ENCODE measurements at regions not wholly inside any gene's neighbourhood (a gene's known extent, or its start where the extent isn't known, plus 50 kb on each side); places are given as distances from the start of the nearest gene placed in this dataset.

DNA sequence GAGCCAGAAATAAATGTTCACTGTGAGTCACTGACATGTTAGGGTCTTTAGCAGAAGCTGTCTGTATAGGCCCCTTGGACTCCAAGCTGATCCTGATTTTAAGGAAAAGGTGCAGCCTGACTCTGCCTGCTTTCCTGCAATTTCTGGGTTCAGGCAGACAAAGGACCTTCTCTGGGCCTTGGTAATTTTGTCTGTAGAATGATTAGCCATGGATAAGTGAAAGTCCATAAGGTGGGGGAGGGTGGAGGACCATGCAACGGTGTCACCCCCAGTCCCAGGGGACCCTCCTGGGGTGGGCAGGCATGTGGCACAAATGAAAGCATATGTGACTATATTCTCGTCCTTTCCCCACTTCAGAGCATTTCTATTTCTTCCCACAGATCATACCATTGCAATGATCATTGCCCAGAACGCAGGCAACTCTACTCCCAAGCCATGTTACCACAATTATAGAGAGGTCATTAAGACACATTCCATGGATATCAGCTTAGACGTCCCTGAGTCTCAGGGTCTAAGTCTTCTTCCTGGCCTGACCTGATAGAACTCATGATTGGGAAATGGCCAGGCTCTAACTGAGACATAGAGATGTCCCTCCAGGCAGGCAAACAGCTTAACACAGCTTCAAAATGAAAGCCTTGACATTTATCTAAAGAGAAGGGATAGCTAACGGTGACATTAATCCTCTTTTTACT, 157.9 kb upstream of the ALDH1B1 start:
- no peak overlapping the region for H3K27ac Mint-ChIP-seq
- H3K4me1 Mint-ChIP-seq: peaks cover 1% of the 10 kb centered on the region; the same call in 1 of the 2 replicates
- ATAC-seq (no peak), DNase-seq (ENCODE audit: low spot score) (no peak)
- H3K9me3 Mint-ChIP-seq: peaks cover 3% of the 10 kb centered on the region; the same call in 1 of the 2 replicates
- POLR2A ChIA-PET: no interaction called here
- peaks cover 99% of the 10 kb centered on the region for H3K27me3 Mint-ChIP-seq (ENCODE audit: low read depth)
- CTCF ChIA-PET: no interaction called here
- H3K36me3 Mint-ChIP-seq: no peaks in the 10 kb centered on the region
- no peak overlapping the region for H3K4me3 Mint-ChIP-seq
- no peak for TF ChIP-seq TCF7 (CRISPR knock-in tag; IDR thresholded peaks at IDR 0.05; ENCODE audit: low read depth)
- TF ChIP-seq ZNF671 (CRISPR knock-in tag; IDR thresholded peaks at IDR 0.05): no peak
- TF ChIP-seq RORB (CRISPR knock-in tag; IDR thresholded peaks at IDR 0.05): no peak
- TF ChIP-seq RELA (CRISPR knock-in tag; IDR thresholded peaks at IDR 0.05; ENCODE audit: borderline replicate concordance): no peak
- TF ChIP-seq, protein P1, sequence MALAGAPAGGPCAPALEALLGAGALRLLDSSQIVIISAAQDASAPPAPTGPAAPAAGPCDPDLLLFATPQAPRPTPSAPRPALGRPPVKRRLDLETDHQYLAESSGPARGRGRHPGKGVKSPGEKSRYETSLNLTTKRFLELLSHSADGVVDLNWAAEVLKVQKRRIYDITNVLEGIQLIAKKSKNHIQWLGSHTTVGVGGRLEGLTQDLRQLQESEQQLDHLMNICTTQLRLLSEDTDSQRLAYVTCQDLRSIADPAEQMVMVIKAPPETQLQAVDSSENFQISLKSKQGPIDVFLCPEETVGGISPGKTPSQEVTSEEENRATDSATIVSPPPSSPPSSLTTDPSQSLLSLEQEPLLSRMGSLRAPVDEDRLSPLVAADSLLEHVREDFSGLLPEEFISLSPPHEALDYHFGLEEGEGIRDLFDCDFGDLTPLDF (CRISPR knock-in tag; IDR thresholded peaks at IDR 0.05): no peak
- no peak for TF ChIP-seq SP1 (CRISPR knock-in tag; conservative IDR thresholded peaks at IDR 0.05)
- TF ChIP-seq PRRX2 (CRISPR knock-in tag; IDR thresholded peaks at IDR 0.05): no peak
- TF ChIP-seq CBFB (CRISPR knock-in tag; IDR thresholded peaks at IDR 0.05; ENCODE audit: low read depth): no peak
- TF ChIP-seq, protein P2, sequence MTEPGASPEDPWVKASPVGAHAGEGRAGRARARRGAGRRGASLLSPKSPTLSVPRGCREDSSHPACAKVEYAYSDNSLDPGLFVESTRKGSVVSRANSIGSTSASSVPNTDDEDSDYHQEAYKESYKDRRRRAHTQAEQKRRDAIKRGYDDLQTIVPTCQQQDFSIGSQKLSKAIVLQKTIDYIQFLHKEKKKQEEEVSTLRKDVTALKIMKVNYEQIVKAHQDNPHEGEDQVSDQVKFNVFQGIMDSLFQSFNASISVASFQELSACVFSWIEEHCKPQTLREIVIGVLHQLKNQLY (CRISPR knock-in tag; IDR thresholded peaks at IDR 0.05): no peak
- TF ChIP-seq, protein P3, sequence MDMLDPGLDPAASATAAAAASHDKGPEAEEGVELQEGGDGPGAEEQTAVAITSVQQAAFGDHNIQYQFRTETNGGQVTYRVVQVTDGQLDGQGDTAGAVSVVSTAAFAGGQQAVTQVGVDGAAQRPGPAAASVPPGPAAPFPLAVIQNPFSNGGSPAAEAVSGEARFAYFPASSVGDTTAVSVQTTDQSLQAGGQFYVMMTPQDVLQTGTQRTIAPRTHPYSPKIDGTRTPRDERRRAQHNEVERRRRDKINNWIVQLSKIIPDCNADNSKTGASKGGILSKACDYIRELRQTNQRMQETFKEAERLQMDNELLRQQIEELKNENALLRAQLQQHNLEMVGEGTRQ (CRISPR knock-in tag; IDR thresholded peaks at IDR 0.05): no peak
- TF ChIP-seq ELF4 (CRISPR knock-in tag; IDR thresholded peaks at IDR 0.05; ENCODE audit: low read depth): no peak
- TF ChIP-seq, protein P4, sequence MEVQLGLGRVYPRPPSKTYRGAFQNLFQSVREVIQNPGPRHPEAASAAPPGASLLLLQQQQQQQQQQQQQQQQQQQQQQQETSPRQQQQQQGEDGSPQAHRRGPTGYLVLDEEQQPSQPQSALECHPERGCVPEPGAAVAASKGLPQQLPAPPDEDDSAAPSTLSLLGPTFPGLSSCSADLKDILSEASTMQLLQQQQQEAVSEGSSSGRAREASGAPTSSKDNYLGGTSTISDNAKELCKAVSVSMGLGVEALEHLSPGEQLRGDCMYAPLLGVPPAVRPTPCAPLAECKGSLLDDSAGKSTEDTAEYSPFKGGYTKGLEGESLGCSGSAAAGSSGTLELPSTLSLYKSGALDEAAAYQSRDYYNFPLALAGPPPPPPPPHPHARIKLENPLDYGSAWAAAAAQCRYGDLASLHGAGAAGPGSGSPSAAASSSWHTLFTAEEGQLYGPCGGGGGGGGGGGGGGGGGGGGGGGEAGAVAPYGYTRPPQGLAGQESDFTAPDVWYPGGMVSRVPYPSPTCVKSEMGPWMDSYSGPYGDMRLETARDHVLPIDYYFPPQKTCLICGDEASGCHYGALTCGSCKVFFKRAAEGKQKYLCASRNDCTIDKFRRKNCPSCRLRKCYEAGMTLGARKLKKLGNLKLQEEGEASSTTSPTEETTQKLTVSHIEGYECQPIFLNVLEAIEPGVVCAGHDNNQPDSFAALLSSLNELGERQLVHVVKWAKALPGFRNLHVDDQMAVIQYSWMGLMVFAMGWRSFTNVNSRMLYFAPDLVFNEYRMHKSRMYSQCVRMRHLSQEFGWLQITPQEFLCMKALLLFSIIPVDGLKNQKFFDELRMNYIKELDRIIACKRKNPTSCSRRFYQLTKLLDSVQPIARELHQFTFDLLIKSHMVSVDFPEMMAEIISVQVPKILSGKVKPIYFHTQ (CRISPR knock-in tag; IDR thresholded peaks at IDR 0.05): no peak
- TF ChIP-seq, protein P5, sequence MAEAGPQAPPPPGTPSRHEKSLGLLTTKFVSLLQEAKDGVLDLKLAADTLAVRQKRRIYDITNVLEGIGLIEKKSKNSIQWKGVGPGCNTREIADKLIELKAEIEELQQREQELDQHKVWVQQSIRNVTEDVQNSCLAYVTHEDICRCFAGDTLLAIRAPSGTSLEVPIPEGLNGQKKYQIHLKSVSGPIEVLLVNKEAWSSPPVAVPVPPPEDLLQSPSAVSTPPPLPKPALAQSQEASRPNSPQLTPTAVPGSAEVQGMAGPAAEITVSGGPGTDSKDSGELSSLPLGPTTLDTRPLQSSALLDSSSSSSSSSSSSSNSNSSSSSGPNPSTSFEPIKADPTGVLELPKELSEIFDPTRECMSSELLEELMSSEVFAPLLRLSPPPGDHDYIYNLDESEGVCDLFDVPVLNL (CRISPR knock-in tag; IDR thresholded peaks at IDR 0.05; ENCODE audit: borderline replicate concordance, low read depth): no peak

DNA sequence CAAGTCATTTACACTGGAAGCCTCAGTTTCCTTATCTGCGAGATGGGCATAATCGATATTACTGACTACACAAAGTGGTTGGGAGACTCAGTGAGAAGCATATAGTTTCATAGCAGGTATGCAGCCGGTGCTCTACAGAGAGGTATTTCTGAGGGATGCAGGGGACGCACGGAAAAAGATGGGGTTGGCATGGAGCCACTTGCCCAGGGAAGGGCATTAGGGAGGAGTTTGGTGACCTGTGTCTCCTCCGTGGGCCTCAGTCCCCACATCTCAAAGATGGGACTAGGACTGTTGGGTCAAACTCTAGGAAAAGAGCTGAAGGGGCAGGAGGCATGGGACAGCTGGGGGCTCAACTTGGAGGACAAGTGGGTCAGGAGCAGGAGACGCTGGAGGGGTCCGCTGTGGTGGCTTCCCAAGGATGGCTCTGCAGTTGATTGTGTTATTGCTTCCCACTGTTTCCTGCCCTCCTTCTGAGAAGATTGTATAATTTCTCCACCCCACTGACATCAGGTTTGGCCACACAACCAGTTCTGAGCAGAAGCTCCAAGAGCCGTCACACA, 158.6 kb upstream of the ALDH1B1 start:
- ChIA-PET POLR2A (no interaction called here), CTCF (interaction anchor here (1.1 kb wide), 1 partner anchor 320 kb away, joined by 6 read pairs; no protein-coding TSS in a partner anchor)
- Mint-ChIP-seq H3K27ac (no peak overlapping the region), H3K27me3 (ENCODE audit: low read depth) (peaks cover 99% of the 10 kb centered on the region), H3K4me1 (peaks cover 9% of the 10 kb centered on the region), H3K36me3 (no peaks in the 10 kb centered on the region), H3K9me3 (no peaks in the 10 kb centered on the region), H3K4me3 (no peak overlapping the region)
- ATAC-seq (no peak), DNase-seq (ENCODE audit: low spot score) (no peak)
- TF ChIP-seq FOXK1 (CRISPR knock-in tag; IDR thresholded peaks at IDR 0.05): no peak
- TF ChIP-seq GTF2I (CRISPR knock-in tag; conservative IDR thresholded peaks at IDR 0.05): no peak
- no peak for TF ChIP-seq ZNF671 (CRISPR knock-in tag; IDR thresholded peaks at IDR 0.05)
- TF ChIP-seq TEAD1 (CRISPR knock-in tag; IDR thresholded peaks at IDR 0.05): no peak
- no peak for TF ChIP-seq RELA (CRISPR knock-in tag; IDR thresholded peaks at IDR 0.05; ENCODE audit: borderline replicate concordance)
- TF ChIP-seq, protein P6, sequence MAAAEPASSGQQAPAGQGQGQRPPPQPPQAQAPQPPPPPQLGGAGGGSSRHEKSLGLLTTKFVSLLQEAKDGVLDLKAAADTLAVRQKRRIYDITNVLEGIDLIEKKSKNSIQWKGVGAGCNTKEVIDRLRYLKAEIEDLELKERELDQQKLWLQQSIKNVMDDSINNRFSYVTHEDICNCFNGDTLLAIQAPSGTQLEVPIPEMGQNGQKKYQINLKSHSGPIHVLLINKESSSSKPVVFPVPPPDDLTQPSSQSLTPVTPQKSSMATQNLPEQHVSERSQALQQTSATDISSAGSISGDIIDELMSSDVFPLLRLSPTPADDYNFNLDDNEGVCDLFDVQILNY (CRISPR knock-in tag; IDR thresholded peaks at IDR 0.05): no peak
- TF ChIP-seq ZNF416 (CRISPR knock-in tag; IDR thresholded peaks at IDR 0.05): no peak
- TF ChIP-seq ZNF317 (CRISPR knock-in tag; IDR thresholded peaks at IDR 0.05; ENCODE audit: borderline replicate concordance, low read depth): no peak
- no peak for TF ChIP-seq TCF7 (CRISPR knock-in tag; IDR thresholded peaks at IDR 0.05; ENCODE audit: low read depth)
- TF ChIP-seq SP1 (CRISPR knock-in tag; conservative IDR thresholded peaks at IDR 0.05): no peak
- no peak for TF ChIP-seq SMAD3 (CRISPR knock-in tag; IDR thresholded peaks at IDR 0.05; ENCODE audit: borderline replicate concordance)
- TF ChIP-seq SOX15 (CRISPR knock-in tag; IDR thresholded peaks at IDR 0.05): no peak

All from WTC11 (cell line).